K562 (cell line): ENCODE measurements at regions not wholly inside any gene's neighbourhood (a gene's known extent, or its start where the extent isn't known, plus 50 kb on each side); places are given as distances from the start of the nearest gene placed in this dataset.

Experiments
- CTCF ChIP-seq, 3 experiments: IDR thresholded peaks in 2 of 3; conservative IDR thresholded peaks in 1 of 3; 2 replicates each; pipeline ENCODE4 v1.5.1; 2011 to 2012; ENCODE audit warnings: low read length in 3 of 3, mild to moderate bottlenecking in 3 of 3, control low read depth in 2 of 3, improper control_type of control experiment in 1 of 3, inconsistent platforms in 1 of 3, low read depth in 1 of 3, mixed read lengths in 1 of 3, moderate library complexity in 1 of 3; ENCODE audit not compliant: insufficient read depth in 2 of 3
- ZNF124 ChIP-seq: sonication (generic); formaldehyde crosslinking; IDR thresholded peaks from 2 replicates; pipeline ENCODE4 v1.8.1; 2022; ENCODE audit warnings: missing genetic modification reagents

GRCh38 chr17:71883258-71883657 is 237.6 kb upstream of the SOX9 start:
- TF ChIP-seq CTCF (IDR thresholded peaks at IDR 0.05 in 2 of 3, conservative IDR thresholded peaks at IDR 0.05 in 1 of 3; ENCODE audit: insufficient read depth in 2 of 3, low read depth in 1 of 3, low read length in 3 of 3) (no peak), ZNF124 (CRISPR knock-in tag) (no peak)
